ENCODE measurements at regions not wholly inside any gene's neighbourhood (a gene's known extent, or its start where the extent isn't known, plus 50 kb on each side); places are given as distances from the start of the nearest gene placed in this dataset.

- H3K4me3 ChIP-seq (replicated peaks; ENCODE audit: insufficient read depth, low read length): no peak overlapping the region
- H3K27me3 ChIP-seq (ENCODE audit: insufficient read depth, poor library complexity, severe bottlenecking): no peaks in the 10 kb centered on the region
- no peak for DNase-seq (ENCODE audit: low read depth in 1 of 2, low spot score in 1 of 2)
- no peak for TF ChIP-seq CTCF (IDR thresholded peaks at IDR 0.05; ENCODE audit: insufficient read depth, low read length)
- no peak for TF ChIP-seq SPI1 (IDR thresholded peaks at IDR 0.05; ENCODE audit: borderline replicate concordance, low read depth)
- TF ChIP-seq REST (IDR thresholded peaks at IDR 0.05; ENCODE audit: insufficient replicate concordance, low read depth): no peak
- no peak for TF ChIP-seq GABPA (IDR thresholded peaks at IDR 0.05; ENCODE audit: low read depth)
- TF ChIP-seq POLR2AphosphoS5 (IDR thresholded peaks at IDR 0.05; ENCODE audit: low read depth): no peak
- no peak overlapping the region for H3K27ac ChIP-seq (replicated peaks)
These were observed 169.3 kb upstream of the JARID2 start for GRCh38 chr6:15076565-15076964.

- TF ChIP-seq REST (IDR thresholded peaks at IDR 0.05; ENCODE audit: insufficient replicate concordance, low read depth): no peak
- no peak for TF ChIP-seq POLR2AphosphoS5 (IDR thresholded peaks at IDR 0.05; ENCODE audit: low read depth)
- TF ChIP-seq GABPA (IDR thresholded peaks at IDR 0.05; ENCODE audit: low read depth): no peak
- TF ChIP-seq SPI1 (IDR thresholded peaks at IDR 0.05; ENCODE audit: borderline replicate concordance, low read depth): no peak
- no peak for TF ChIP-seq CTCF (IDR thresholded peaks at IDR 0.05; ENCODE audit: insufficient read depth, low read length)
- Histone ChIP-seq H3K27me3 (ENCODE audit: insufficient read depth, poor library complexity, severe bottlenecking) (no peaks in the 10 kb centered on the region), H3K4me3 (replicated peaks; ENCODE audit: insufficient read depth, low read length) (no peak overlapping the region), H3K27ac (replicated peaks) (no peak overlapping the region)
- no peak for DNase-seq (ENCODE audit: low read depth in 1 of 2, low spot score in 1 of 2)
These were observed 168.9 kb upstream of the JARID2 start for GRCh38 chr6:15077006-15077405.

- no peak for DNase-seq (ENCODE audit: low read depth in 1 of 2, low spot score in 1 of 2)
These were observed 167.9 kb upstream of the JARID2 start for GRCh38 chr6:15077961-15078360.

More at GRCh38 chr6:15077961-15078360, 167.9 kb upstream of the JARID2 start:
- Histone ChIP-seq H3K27ac (replicated peaks) (no peak overlapping the region), H3K27me3 (ENCODE audit: insufficient read depth, poor library complexity, severe bottlenecking) (no peaks in the 10 kb centered on the region), H3K4me3 (replicated peaks; ENCODE audit: insufficient read depth, low read length) (no peak overlapping the region)
- TF ChIP-seq SPI1 (IDR thresholded peaks at IDR 0.05; ENCODE audit: borderline replicate concordance, low read depth) (no peak), REST (IDR thresholded peaks at IDR 0.05; ENCODE audit: insufficient replicate concordance, low read depth) (no peak), CTCF (IDR thresholded peaks at IDR 0.05; ENCODE audit: insufficient read depth, low read length) (no peak), POLR2AphosphoS5 (IDR thresholded peaks at IDR 0.05; ENCODE audit: low read depth) (no peak), GABPA (IDR thresholded peaks at IDR 0.05; ENCODE audit: low read depth) (no peak)

Measured in HL-60 (cell line).